ENCODE measurements at regions not wholly inside any gene's neighbourhood (a gene's known extent, or its start where the extent isn't known, plus 50 kb on each side); places are given as distances from the start of the nearest gene placed in this dataset.
"Not testable (repeated sequence)": the region's sequence is repeated elsewhere in the genome, so short reads cannot be mapped to it uniquely, and the experiment has no call there.

GRCh38 chr3:32042867-32043266, 61.3 kb downstream of the ZNF860 start:
- not testable (repeated sequence) for DNase-seq (ENCODE audit: low spot score in 2 of 2); H3K4me3 ChIP-seq; H3K27ac ChIP-seq; H3K27me3 ChIP-seq; H3K36me3 ChIP-seq
- WGBS, 2 donors: 79 to 80% methylated on average over 6 of the region's 6 CpGs
- Histone ChIP-seq H3K4me1 (peaks cover 0 to 10% (median 2%) of the 10 kb centered on the region in 4 donors), H3K9me3 (peaks cover 0 to 12% (median 0%) of the 10 kb centered on the region in 4 donors)

- no peak overlapping the region for H3K4me3 ChIP-seq
- 19 to 30% methylated on average over 5 of the region's 5 CpGs for WGBS, 2 donors
Observed at GRCh38 chr3:32045091-32045915, 61.1 kb upstream of the GPD1L start.

GRCh38 chr3:32046102-32046501, 60.3 kb upstream of the GPD1L start:
- Histone ChIP-seq H3K4me1 (peaks cover 0 to 10% (median 2%) of the 10 kb centered on the region in 4 donors), H3K9me3 (peaks cover 0 to 12% (median 0%) of the 10 kb centered on the region in 4 donors), H3K36me3 (no peaks in the 10 kb centered on the region), H3K27me3 (no peaks in the 10 kb centered on the region), H3K4me3 (no peak overlapping the region), H3K27ac (no peak overlapping the region)
- DNase-seq (ENCODE audit: low spot score in 2 of 2): no peak
- 94 to 97% methylated on average over 1 of the region's 1 CpG for WGBS, 2 donors
- TF ChIP-seq EP300 (IDR thresholded peaks at IDR 0.05): no peak

More at GRCh38 chr3:32045091-32045915, 61.1 kb upstream of the GPD1L start:
- Histone ChIP-seq H3K36me3 (no peaks in the 10 kb centered on the region), H3K4me1 (peaks cover 0 to 10% (median 2%) of the 10 kb centered on the region in 4 donors), H3K9me3 (peaks cover 0 to 12% (median 0%) of the 10 kb centered on the region in 4 donors), H3K27ac (peak overlapping the region in 2 of 4 donors; percentile 37 to 51), H3K27me3 (no peaks in the 10 kb centered on the region)
- no peak for TF ChIP-seq CTCF (IDR thresholded peaks at IDR 0.05)
- peak in 1 of 2 donors; percentile 15 for TF ChIP-seq EP300 (IDR thresholded peaks at IDR 0.05)
- TF ChIP-seq POLR2A (IDR thresholded peaks at IDR 0.05): no peak
- DNase-seq (ENCODE audit: low spot score in 2 of 2): peak in 1 of 2 donors; percentile 11

- H3K27ac ChIP-seq: no peak overlapping the region
- H3K4me1 ChIP-seq: peaks cover 0 to 10% (median 2%) of the 10 kb centered on the region in 4 donors
- H3K27me3 ChIP-seq: no peaks in the 10 kb centered on the region
- H3K9me3 ChIP-seq: no peaks in the 10 kb centered on the region
- TF ChIP-seq CTCF (IDR thresholded peaks at IDR 0.05) (no peak), EP300 (IDR thresholded peaks at IDR 0.05) (no peak), POLR2A (IDR thresholded peaks at IDR 0.05) (no peak)
- no peaks in the 10 kb centered on the region for H3K36me3 ChIP-seq
- 93 to 97% methylated on average over 4 of the region's 4 CpGs for WGBS, 2 donors
- DNase-seq (ENCODE audit: low spot score in 2 of 2): no peak
- no peak overlapping the region for H3K4me3 ChIP-seq
Observed at GRCh38 chr3:32048487-32049182, 57.8 kb upstream of the GPD1L start.

GRCh38 chr3:32049916-32050315, 56.5 kb upstream of the GPD1L start:
- Histone ChIP-seq H3K27me3 (no peaks in the 10 kb centered on the region), H3K27ac (no peak overlapping the region), H3K4me1 (peaks cover 0 to 8% (median under 1%) of the 10 kb centered on the region in 4 donors), H3K36me3 (no peaks in the 10 kb centered on the region), H3K9me3 (no peaks in the 10 kb centered on the region), H3K4me3 (no peak overlapping the region)
- TF ChIP-seq CTCF (IDR thresholded peaks at IDR 0.05) (no peak), POLR2A (IDR thresholded peaks at IDR 0.05) (no peak), EP300 (IDR thresholded peaks at IDR 0.05) (no peak)
- WGBS, 2 donors: 81 to 100% methylated on average over 1 of the region's 1 CpG
- DNase-seq (ENCODE audit: low spot score in 2 of 2): no peak

- H3K36me3 ChIP-seq; DNase-seq (ENCODE audit: low spot score in 2 of 2); H3K4me1 ChIP-seq; H3K27me3 ChIP-seq; H3K9me3 ChIP-seq; H3K27ac ChIP-seq; H3K4me3 ChIP-seq: not testable (repeated sequence)
- WGBS, 2 donors: 40 to 42% methylated on average over 2 of the region's 2 CpGs
Observed at GRCh38 chr3:32052230-32052629, 54.2 kb upstream of the GPD1L start.

- H3K4me1 ChIP-seq; H3K9me3 ChIP-seq; H3K36me3 ChIP-seq; H3K27ac ChIP-seq; H3K4me3 ChIP-seq; H3K27me3 ChIP-seq; DNase-seq (ENCODE audit: low spot score in 2 of 2): not testable (repeated sequence)
- WGBS, 2 donors: 68 to 71% methylated on average over 5 of the region's 5 CpGs
Observed at GRCh38 chr3:32052851-32053250, 53.6 kb upstream of the GPD1L start.
